Transverse colon (tissue), 4 donors: ENCODE measurements at regions not wholly inside any gene's neighbourhood (a gene's known extent, or its start where the extent isn't known, plus 50 kb on each side); places are given as distances from the start of the nearest gene placed in this dataset.

Source experiments
- DNase-seq: peaks from one replicate; pipeline ENCODE4 v3.0.0-alpha.2; 2019
- H3K27ac ChIP-seq, 4 donors: fragments of 200-600 bp; sonication (generic); 2 replicates each; pipeline ENCODE4 v1.5.1; 2016 to 2018; ENCODE audit warnings: inconsistent platforms in 4 of 4
- H3K27me3 ChIP-seq: fragments of 200-600 bp; sonication (generic); 2 replicates; pipeline ENCODE4 v1.5.1; 2017; ENCODE audit warnings: inconsistent platforms
- H3K36me3 ChIP-seq, 4 donors: fragments of 200-600 bp; sonication (generic); 2 replicates each; pipeline ENCODE4 v1.5.1; 2017 to 2019; ENCODE audit warnings: inconsistent platforms in 4 of 4
- H3K4me1 ChIP-seq, 4 donors: fragments of 200-600 bp; sonication (generic); 2 replicates each; pipeline ENCODE4 v1.5.1; 2017 to 2020; ENCODE audit warnings: inconsistent platforms in 4 of 4
- H3K4me3 ChIP-seq, 4 donors: fragments of 200-600 bp; sonication (generic); 1 replicate in 1 of 4; 2 replicates in 3 of 4; pipeline versions ENCODE4 v1.5.1 to v1.6.1; 2017 to 2019; ENCODE audit warnings: inconsistent platforms in 4 of 4
- H3K9me3 ChIP-seq, 2 donors: fragments of 200-600 bp; sonication (generic); 2 replicates each; pipeline ENCODE4 v1.5.1; 2017 to 2019; ENCODE audit warnings: inconsistent platforms in 2 of 2
- EP300 ChIP-seq: sonication (generic); formaldehyde crosslinking; IDR thresholded peaks from one replicate; pipeline ENCODE4 v1.6.1; 2017; ENCODE audit warnings: antibody characterized with exemption, low read depth
- POLR2A ChIP-seq: fragments of 450-650 bp; IDR thresholded peaks from one replicate; pipeline ENCODE4 v1.6.1; 2016; ENCODE audit warnings: antibody characterized with exemption, mild to moderate bottlenecking, moderate library complexity
- POLR2AphosphoS5 ChIP-seq, 3 donors: sonication (generic); formaldehyde crosslinking; IDR thresholded peaks; one replicate each; pipeline ENCODE4 v1.6.1; 2016; ENCODE audit warnings: antibody characterized with exemption in 3 of 3
- WGBS, 2 donors: methylation state at CpG; one replicate each; pipeline ENCODE4 v1.1.5; 2018; ENCODE audit warnings: low coverage in 1 of 2; 5-methylcytosine and 5-hydroxymethylcytosine counted together
- in situ Hi-C, 4 donors: fragments of 200-750 bp; cut with MboI; loops; one replicate each; pipeline versions ENCODE4 v1.15.0 to v1.15.1; 2017; ENCODE audit warnings: low sequenced_read_pairs in 3 of 4, low pct_ligation_motif_present in 1 of 4, low pct_unique_long_range_greater_than_20kb in 1 of 4
- intact Hi-C: fragments of 100-400 bp; cut with DNase I; formaldehyde crosslinking; loops from one replicate; pipeline ENCODE4 v1.15.1; 2023; ENCODE audit warnings: low total_unique reads
- TF ChIP-seq, protein P1 (sequence below), 5 experiments: fragments of 200-600 bp in 3 of 5; fragments of 450-650 bp in 2 of 5; sonication (generic) in 3 of 5; IDR thresholded peaks; 1 replicate in 2 of 5; 2 replicates in 3 of 5; pipeline ENCODE4 v1.5.1; 2016 to 2017; ENCODE audit warnings: antibody characterized with exemption in 5 of 5, inconsistent platforms in 3 of 5, mild to moderate bottlenecking in 2 of 5, moderate library complexity in 1 of 5

- H3K9me3 ChIP-seq, result no peaks in the 10 kb centered on the region
- peak; percentile 56 for DNase-seq
- H3K36me3 ChIP-seq, result peaks cover 0 to 7% (median 0%) of the 10 kb centered on the region in 4 donors
- H3K27ac ChIP-seq, result no peak overlapping the region
- in situ Hi-C loops (no loop called here), intact Hi-C loops (no loop called here)
- 83% methylated on average over 5 of the region's 5 CpGs; no CpG with 5 or more reads in 1 of the 2 donors for WGBS, 2 donors
- H3K27me3 ChIP-seq, result no peaks in the 10 kb centered on the region
- TF ChIP-seq POLR2AphosphoS5 (IDR thresholded peaks at IDR 0.05), result no peak
- TF ChIP-seq EP300, result no peak
- TF ChIP-seq, protein P1, sequence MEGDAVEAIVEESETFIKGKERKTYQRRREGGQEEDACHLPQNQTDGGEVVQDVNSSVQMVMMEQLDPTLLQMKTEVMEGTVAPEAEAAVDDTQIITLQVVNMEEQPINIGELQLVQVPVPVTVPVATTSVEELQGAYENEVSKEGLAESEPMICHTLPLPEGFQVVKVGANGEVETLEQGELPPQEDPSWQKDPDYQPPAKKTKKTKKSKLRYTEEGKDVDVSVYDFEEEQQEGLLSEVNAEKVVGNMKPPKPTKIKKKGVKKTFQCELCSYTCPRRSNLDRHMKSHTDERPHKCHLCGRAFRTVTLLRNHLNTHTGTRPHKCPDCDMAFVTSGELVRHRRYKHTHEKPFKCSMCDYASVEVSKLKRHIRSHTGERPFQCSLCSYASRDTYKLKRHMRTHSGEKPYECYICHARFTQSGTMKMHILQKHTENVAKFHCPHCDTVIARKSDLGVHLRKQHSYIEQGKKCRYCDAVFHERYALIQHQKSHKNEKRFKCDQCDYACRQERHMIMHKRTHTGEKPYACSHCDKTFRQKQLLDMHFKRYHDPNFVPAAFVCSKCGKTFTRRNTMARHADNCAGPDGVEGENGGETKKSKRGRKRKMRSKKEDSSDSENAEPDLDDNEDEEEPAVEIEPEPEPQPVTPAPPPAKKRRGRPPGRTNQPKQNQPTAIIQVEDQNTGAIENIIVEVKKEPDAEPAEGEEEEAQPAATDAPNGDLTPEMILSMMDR (IDR thresholded peaks at IDR 0.05), result no peak
- TF ChIP-seq POLR2A, result no peak
- no peak overlapping the region for H3K4me3 ChIP-seq
- H3K4me1 ChIP-seq, result no peaks in the 10 kb centered on the region
These were observed 160.8 kb downstream of the CRYBB2 start for GRCh38 chr22:25380122-25380747.

DNA sequence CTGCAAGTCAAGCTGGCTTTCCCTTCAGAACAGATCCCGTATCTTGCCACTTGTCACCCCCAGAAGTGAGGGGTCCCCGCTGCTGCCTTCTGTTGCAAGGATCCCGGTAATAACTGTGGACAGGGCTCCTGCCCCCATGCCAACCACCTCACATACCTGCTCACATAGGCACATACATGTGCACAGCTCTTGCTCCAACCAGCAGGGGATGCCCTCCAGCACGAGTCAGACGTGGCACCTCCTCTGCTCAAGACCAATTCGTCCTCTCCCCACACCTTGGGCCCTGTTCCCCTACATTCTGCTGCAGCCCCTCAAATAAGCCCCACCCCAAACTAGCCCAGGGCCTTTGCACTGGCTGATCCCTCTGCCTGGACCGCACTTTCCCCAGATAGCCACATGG lies 163.3 kb downstream of the CRYBB2 start:
- intact Hi-C loops, result no loop called here
- in situ Hi-C loops, result no loop called here
- no peaks in the 10 kb centered on the region for H3K27me3 ChIP-seq
- H3K27ac ChIP-seq, result no peak overlapping the region
- DNase-seq, result no peak
- H3K4me3 ChIP-seq, result no peak overlapping the region
- H3K36me3 ChIP-seq, result peaks cover 0 to 7% (median 0%) of the 10 kb centered on the region in 4 donors
- TF ChIP-seq, protein P1 (IDR thresholded peaks at IDR 0.05), result no peak
- no peak for TF ChIP-seq POLR2A
- TF ChIP-seq POLR2AphosphoS5 (IDR thresholded peaks at IDR 0.05), result no peak
- no peak for TF ChIP-seq EP300
- no peaks in the 10 kb centered on the region for H3K9me3 ChIP-seq
- 70% methylated on average over 7 of the region's 7 CpGs; no CpG with 5 or more reads in 1 of the 2 donors for WGBS, 2 donors
- no peaks in the 10 kb centered on the region for H3K4me1 ChIP-seq

GRCh38 chr22:25383278-25383820 lies 163.9 kb downstream of the CRYBB2 start:
- TF ChIP-seq, protein P1 (IDR thresholded peaks at IDR 0.05), result no peak
- 86% methylated on average over 15 of the region's 15 CpGs; no CpG with 5 or more reads in 1 of the 2 donors for WGBS, 2 donors

DNA sequence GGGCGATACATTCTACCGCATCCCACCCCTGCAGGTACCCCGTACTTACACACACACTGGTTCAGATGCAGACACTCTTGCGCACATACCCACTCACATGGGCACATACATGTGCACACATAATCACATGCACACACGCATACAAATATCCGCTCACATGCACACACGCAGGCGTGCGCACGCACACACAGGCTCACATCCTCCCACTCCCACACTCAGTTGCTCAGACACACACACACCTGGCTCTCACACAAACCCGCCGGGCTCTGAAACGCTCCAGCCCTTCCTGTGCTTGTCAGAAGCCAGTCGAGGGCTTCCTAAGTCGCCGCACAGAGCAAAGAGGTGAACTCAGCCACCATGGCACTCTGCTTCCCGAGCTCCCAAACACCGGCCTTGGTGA lies 164.5 kb downstream of the CRYBB2 start:
- H3K27ac ChIP-seq, result no peak overlapping the region
- no peak overlapping the region for H3K4me3 ChIP-seq
- no peaks in the 10 kb centered on the region for H3K4me1 ChIP-seq
- no peaks in the 10 kb centered on the region for H3K9me3 ChIP-seq
- H3K27me3 ChIP-seq, result no peaks in the 10 kb centered on the region
- in situ Hi-C loops, result no loop called here
- DNase-seq, result no peak
- TF ChIP-seq, protein P1 (IDR thresholded peaks at IDR 0.05), result no peak
- TF ChIP-seq EP300, result no peak
- TF ChIP-seq POLR2A, result no peak
- TF ChIP-seq POLR2AphosphoS5 (IDR thresholded peaks at IDR 0.05), result no peak
- WGBS, 2 donors, result 85 to 100% methylated on average over 2 to 18 of the region's 18 CpGs
- peaks cover 0 to 1% (median 0%) of the 10 kb centered on the region in 4 donors for H3K36me3 ChIP-seq
- intact Hi-C loops, result no loop called here

More at GRCh38 chr22:25383278-25383820, 163.9 kb downstream of the CRYBB2 start:
- intact Hi-C loops (no loop called here), in situ Hi-C loops (no loop called here)
- Histone ChIP-seq H3K9me3 (no peaks in the 10 kb centered on the region), H3K4me3 (no peak overlapping the region), H3K36me3 (peaks cover 0 to 6% (median 0%) of the 10 kb centered on the region in 4 donors), H3K27me3 (no peaks in the 10 kb centered on the region), H3K4me1 (no peaks in the 10 kb centered on the region), H3K27ac (no peak overlapping the region)
- no peak for DNase-seq
